GM23248 (cell line): ENCODE measurements at regions not wholly inside any gene's neighbourhood (a gene's known extent, or its start where the extent isn't known, plus 50 kb on each side); places are given as distances from the start of the nearest gene placed in this dataset.

Source experiments
- DNase-seq: peaks from one replicate; pipeline ENCODE4 v3.0.0-alpha.2; 2015
- H2AFZ ChIP-seq: fragments of 200-600 bp; sonication (generic); 2 replicates; pipeline ENCODE4 v1.6.1; 2016; ENCODE audit warnings: antibody characterized with exemption
- H3F3A ChIP-seq: fragments of 200-600 bp; sonication (generic); 2 replicates; pipeline ENCODE4 v1.6.1; 2016; ENCODE audit warnings: mild to moderate bottlenecking, antibody characterized with exemption, mixed run types; ENCODE audit not compliant: insufficient read depth
- H3K27ac ChIP-seq: fragments of 200-600 bp; sonication (generic); 2 replicates; pipeline ENCODE4 v1.5.1; 2016; ENCODE audit warnings: mild to moderate bottlenecking
- H3K27me3 ChIP-seq: fragments of 200-600 bp; sonication (generic); replicated peaks from 2 replicates; pipeline ENCODE4 v1.6.1; 2016; ENCODE audit warnings: mild to moderate bottlenecking; ENCODE audit not compliant: insufficient read depth
- H3K36me3 ChIP-seq: fragments of 200-600 bp; sonication (generic); 2 replicates; pipeline ENCODE4 v1.6.1; 2016; ENCODE audit warnings: low read depth, mild to moderate bottlenecking
- H3K4me1 ChIP-seq: fragments of 200-600 bp; sonication (generic); 2 replicates; pipeline ENCODE4 v1.6.1; 2016; ENCODE audit warnings: mild to moderate bottlenecking; ENCODE audit not compliant: insufficient read depth
- H3K4me2 ChIP-seq: fragments of 200-600 bp; sonication (generic); one replicate; pipeline ENCODE4 v1.6.1; 2016; ENCODE audit warnings: mild to moderate bottlenecking; ENCODE audit not compliant: unreplicated experiment
- H3K4me3 ChIP-seq: fragments of 200-600 bp; sonication (generic); 2 replicates; pipeline ENCODE4 v1.5.1; 2016; ENCODE audit warnings: mild to moderate bottlenecking
- H3K79me2 ChIP-seq: fragments of 200-600 bp; sonication (generic); 2 replicates; pipeline ENCODE4 v1.6.1; 2016; ENCODE audit warnings: mild to moderate bottlenecking; ENCODE audit not compliant: insufficient read depth
- H3K9ac ChIP-seq: fragments of 200-600 bp; sonication (generic); 2 replicates; pipeline ENCODE4 v1.6.1; 2016; ENCODE audit warnings: mild to moderate bottlenecking
- H3K9me2 ChIP-seq: fragments of 200-600 bp; sonication (generic); 2 replicates; pipeline ENCODE4 v1.6.1; 2016; ENCODE audit warnings: mixed run types, mild to moderate bottlenecking, moderate library complexity; ENCODE audit not compliant: insufficient read depth
- H3K9me3 ChIP-seq: fragments of 200-600 bp; sonication (generic); one replicate; pipeline ENCODE4 v1.6.1; 2017; ENCODE audit warnings: low read depth
- H4K20me1 ChIP-seq: fragments of 200-600 bp; sonication (generic); 2 replicates; pipeline ENCODE4 v1.6.0; 2016; ENCODE audit not compliant: insufficient read depth
- EZH2 ChIP-seq: fragments of 200-600 bp; sonication (generic); IDR thresholded peaks from 2 replicates; pipeline ENCODE4 v1.6.1; 2018; ENCODE audit warnings: antibody characterized with exemption, mild to moderate bottlenecking; ENCODE audit not compliant: insufficient read depth, poor library complexity, severe bottlenecking
- EZH2phosphoT487 ChIP-seq: fragments of 200-600 bp; sonication (generic); IDR thresholded peaks from 2 replicates; pipeline ENCODE4 v1.6.1; 2018; ENCODE audit warnings: antibody characterized with exemption, moderate library complexity, mild to moderate bottlenecking, low read depth; ENCODE audit not compliant: insufficient read depth
- WGBS, 2 experiments: methylation state at CpG; one replicate each; pipeline ENCODE4 v1.1.6; 2015 to 2017; ENCODE audit warnings: low lambda C conversion rate in 2 of 2, low coverage in 1 of 2; ENCODE audit errors: missing lambda C conversion rate in 2 of 2; 5-methylcytosine and 5-hydroxymethylcytosine counted together
- in situ Hi-C: fragments of 300-500 bp; cut with MboI; formaldehyde crosslinking; loops from 2 replicates; pipeline ENCODE4 v1.15.0; 2020

GRCh38 chrX:74090049-74090448, 213.9 kb upstream of the ZCCHC13 start:
- no peaks in the 10 kb centered on the region for H3K79me2 ChIP-seq
- WGBS, 2 experiments = 80 to 85% methylated on average over 3 of the region's 3 CpGs
- in situ Hi-C loops = no loop called here

GRCh38 chrX:74085642-74086236, 218.2 kb upstream of the ZCCHC13 start:
- Histone ChIP-seq H3K9ac (no peak overlapping the region), H3K9me3 (no peaks in the 10 kb centered on the region), H3K9me2 (no peaks in the 10 kb centered on the region), H2AFZ (no peak overlapping the region), H3K4me2 (no peak overlapping the region), H3F3A (no peaks in the 10 kb centered on the region), H3K4me3 (no peak overlapping the region), H3K27ac (no peak overlapping the region), H3K36me3 (no peaks in the 10 kb centered on the region), H3K27me3 (no peaks in the 10 kb centered on the region), H3K4me1 (no peaks in the 10 kb centered on the region), H4K20me1 (no peaks in the 10 kb centered on the region), H3K79me2 (no peaks in the 10 kb centered on the region)
- in situ Hi-C loops = no loop called here
- 43 to 80% methylated on average over 1 of the region's 1 CpG for WGBS, 2 experiments
- no peak for DNase-seq
- TF ChIP-seq EZH2phosphoT487 = no peak
- TF ChIP-seq EZH2 = no peak

More at GRCh38 chrX:74090049-74090448, 213.9 kb upstream of the ZCCHC13 start:
- H3K27me3 ChIP-seq = no peaks in the 10 kb centered on the region
- no peak for DNase-seq
- no peaks in the 10 kb centered on the region for H3K4me1 ChIP-seq
- no peaks in the 10 kb centered on the region for H3K9me2 ChIP-seq
- H3F3A ChIP-seq = no peaks in the 10 kb centered on the region
- H2AFZ ChIP-seq = no peak overlapping the region
- H3K9ac ChIP-seq = no peak overlapping the region
- no peaks in the 10 kb centered on the region for H3K36me3 ChIP-seq
- no peak overlapping the region for H3K4me3 ChIP-seq
- H3K4me2 ChIP-seq = no peak overlapping the region
- no peak overlapping the region for H3K27ac ChIP-seq
- H4K20me1 ChIP-seq = no peaks in the 10 kb centered on the region
- no peaks in the 10 kb centered on the region for H3K9me3 ChIP-seq
- TF ChIP-seq EZH2phosphoT487 (no peak), EZH2 (no peak)

GRCh38 chrX:74080165-74080564, 223.8 kb upstream of the ZCCHC13 start:
- H3K79me2 ChIP-seq = no peaks in the 10 kb centered on the region
- no peaks in the 10 kb centered on the region for H3F3A ChIP-seq
- no peaks in the 10 kb centered on the region for H3K9me3 ChIP-seq
- H3K4me2 ChIP-seq = no peak overlapping the region
- no peak overlapping the region for H2AFZ ChIP-seq
- in situ Hi-C loops = no loop called here
- no peak overlapping the region for H3K27ac ChIP-seq
- H3K9ac ChIP-seq = no peak overlapping the region
- no peaks in the 10 kb centered on the region for H3K27me3 ChIP-seq
- no peak overlapping the region for H3K4me3 ChIP-seq
- DNase-seq = peak; percentile 21
- H4K20me1 ChIP-seq = no peaks in the 10 kb centered on the region
- TF ChIP-seq EZH2 (no peak), EZH2phosphoT487 (no peak)
- H3K4me1 ChIP-seq = no peaks in the 10 kb centered on the region
- no peaks in the 10 kb centered on the region for H3K9me2 ChIP-seq
- no peaks in the 10 kb centered on the region for H3K36me3 ChIP-seq

GRCh38 chrX:74065831-74066390, 213.4 kb upstream of the XIST start:
- Histone ChIP-seq H3K27me3 (no peaks in the 10 kb centered on the region), H3K79me2 (no peaks in the 10 kb centered on the region), H3K9ac (no peak overlapping the region), H3F3A (no peaks in the 10 kb centered on the region), H3K4me1 (no peaks in the 10 kb centered on the region), H3K9me2 (no peaks in the 10 kb centered on the region), H2AFZ (no peak overlapping the region), H3K27ac (no peak overlapping the region), H3K36me3 (no peaks in the 10 kb centered on the region), H3K4me3 (no peak overlapping the region), H3K4me2 (no peak overlapping the region), H3K9me3 (no peaks in the 10 kb centered on the region), H4K20me1 (no peaks in the 10 kb centered on the region)
- TF ChIP-seq EZH2 = no peak
- TF ChIP-seq EZH2phosphoT487 = no peak
- WGBS, 2 experiments = 92 to 96% methylated on average over 11 to 24 of the region's 27 CpGs
- no peak for DNase-seq
- in situ Hi-C loops = no loop called here
